Femur (tissue), 1 donor: ENCODE measurements at regions not wholly inside any gene's neighbourhood (a gene's known extent, or its start where the extent isn't known, plus 50 kb on each side); places are given as distances from the start of the nearest gene placed in this dataset.
"Not testable (repeated sequence)": the region's sequence is repeated elsewhere in the genome, so short reads cannot be mapped to it uniquely, and the experiment has no call there.

ENCODE experiments used
- DNase-seq: peaks from one replicate; pipeline ENCODE4 v3.0.0-alpha.2; 2017

- DNase-seq: no peak
These were observed 1438.8 kb upstream of the ALCAM start for GRCh38 chr3:103927896-103928295.

GRCh38 chr3:103937094-103937493 is 1429.6 kb upstream of the ALCAM start:
- no peak for DNase-seq

- DNase-seq: no peak
These were observed 1419.6 kb upstream of the ALCAM start for GRCh38 chr3:103947062-103947461.

GRCh38 chr3:103949693-103950092 is 1417.0 kb upstream of the ALCAM start:
- no peak for DNase-seq

GRCh38 chr3:103950676-103951075 is 1416.0 kb upstream of the ALCAM start:
- DNase-seq: no peak

GRCh38 chr3:103953796-103954195 is 1412.9 kb upstream of the ALCAM start:
- no peak for DNase-seq

GRCh38 chr3:103960819-103961218 is 1405.9 kb upstream of the ALCAM start:
- DNase-seq: no peak

GRCh38 chr3:103963599-103963998 is 1403.1 kb upstream of the ALCAM start:
- no peak for DNase-seq

GRCh38 chr3:103965764-103966163 is 1400.9 kb upstream of the ALCAM start:
- DNase-seq: no peak

- DNase-seq: no peak
These were observed 1400.0 kb upstream of the ALCAM start for GRCh38 chr3:103966749-103967148.

- no peak for DNase-seq
These were observed 1398.6 kb upstream of the ALCAM start for GRCh38 chr3:103968131-103968530.

GRCh38 chr3:103968751-103969150 is 1398.0 kb upstream of the ALCAM start:
- DNase-seq: no peak

GRCh38 chr3:103976931-103977339 is 1389.8 kb upstream of the ALCAM start:
- DNase-seq: no peak

GRCh38 chr3:103977417-103977816 is 1389.3 kb upstream of the ALCAM start:
- DNase-seq: no peak

GRCh38 chr3:103991461-103992115 is 1375.1 kb upstream of the ALCAM start:
- no peak for DNase-seq

- no peak for DNase-seq
These were observed 1374.2 kb upstream of the ALCAM start for GRCh38 chr3:103992469-103992868.

GRCh38 chr3:104004956-104005355 is 1361.8 kb upstream of the ALCAM start:
- no peak for DNase-seq

GRCh38 chr3:104005815-104006214 is 1360.9 kb upstream of the ALCAM start:
- DNase-seq: no peak

GRCh38 chr3:104018541-104018940 is 1348.2 kb upstream of the ALCAM start:
- DNase-seq: no peak

GRCh38 chr3:104031598-104031997 is 1335.1 kb upstream of the ALCAM start:
- no peak for DNase-seq

- DNase-seq: no peak
These were observed 1334.4 kb upstream of the ALCAM start for GRCh38 chr3:104032283-104032682.

GRCh38 chr3:104040896-104041295 is 1325.8 kb upstream of the ALCAM start:
- no peak for DNase-seq

- not testable (repeated sequence) for DNase-seq
These were observed 1323.6 kb upstream of the ALCAM start for GRCh38 chr3:104043001-104043543.

GRCh38 chr3:104044002-104044401 is 1322.7 kb upstream of the ALCAM start:
- DNase-seq: no peak

GRCh38 chr3:104066658-104067057 is 1300.1 kb upstream of the ALCAM start:
- DNase-seq: no peak
